Kasumi-1 (cell line): ENCODE measurements at regions not wholly inside any gene's neighbourhood (a gene's known extent, or its start where the extent isn't known, plus 50 kb on each side); places are given as distances from the start of the nearest gene placed in this dataset.
"Not testable (repeated sequence)": the region's sequence is repeated elsewhere in the genome, so short reads cannot be mapped to it uniquely, and the experiment has no call there.

Source experiments
- DNase-seq, 2 experiments: peaks; one replicate each; lab custom pipeline; 2025; lab: John Stamatoyannopoulos, UW

GRCh38 chr16:63129411-63130125 is 1093.3 kb upstream of the CDH8 start:
- no peak for DNase-seq

- not testable (repeated sequence) for DNase-seq
Observed at GRCh38 chr16:63119905-63120304, 1083.7 kb upstream of the CDH8 start.

- DNase-seq, result no peak
Observed at GRCh38 chr16:63100082-63100481, 1063.8 kb upstream of the CDH8 start.

GRCh38 chr16:63096857-63097256 is 1060.6 kb upstream of the CDH8 start:
- no peak for DNase-seq

GRCh38 chr16:63092736-63093135 is 1056.5 kb upstream of the CDH8 start:
- no peak for DNase-seq

- DNase-seq, result no peak
Observed at GRCh38 chr16:63082101-63082500, 1045.9 kb upstream of the CDH8 start.

- no peak for DNase-seq
Observed at GRCh38 chr16:63080746-63081145, 1044.5 kb upstream of the CDH8 start.

- no peak for DNase-seq
Observed at GRCh38 chr16:63069047-63069446, 1032.8 kb upstream of the CDH8 start.

- DNase-seq, result no peak
Observed at GRCh38 chr16:63067141-63067540, 1030.9 kb upstream of the CDH8 start.

- no peak for DNase-seq
Observed at GRCh38 chr16:63066552-63066951, 1030.3 kb upstream of the CDH8 start.

GRCh38 chr16:63061319-63061718 is 1025.1 kb upstream of the CDH8 start:
- no peak for DNase-seq

- no peak for DNase-seq
Observed at GRCh38 chr16:63059676-63060075, 1023.4 kb upstream of the CDH8 start.

GRCh38 chr16:63057341-63057740 is 1021.1 kb upstream of the CDH8 start:
- no peak for DNase-seq

- no peak for DNase-seq
Observed at GRCh38 chr16:63050391-63050790, 1014.2 kb upstream of the CDH8 start.

GRCh38 chr16:63038397-63039106 is 1002.3 kb upstream of the CDH8 start:
- DNase-seq, result no peak

GRCh38 chr16:63037761-63038396 is 1001.6 kb upstream of the CDH8 start:
- DNase-seq, result no peak

- no peak for DNase-seq
Observed at GRCh38 chr16:63018581-63019223, 982.5 kb upstream of the CDH8 start.

GRCh38 chr16:63008688-63009087 is 972.5 kb upstream of the CDH8 start:
- DNase-seq, result no peak

- DNase-seq, result no peak
Observed at GRCh38 chr16:63005356-63005755, 969.1 kb upstream of the CDH8 start.

- no peak for DNase-seq
Observed at GRCh38 chr16:62989480-62989879, 953.2 kb upstream of the CDH8 start.

GRCh38 chr16:62985722-62986121 is 949.5 kb upstream of the CDH8 start:
- no peak for DNase-seq

GRCh38 chr16:62978451-62978850 is 942.2 kb upstream of the CDH8 start:
- no peak for DNase-seq

- DNase-seq, result no peak
Observed at GRCh38 chr16:62977876-62978275, 941.6 kb upstream of the CDH8 start.
